Esophagus squamous epithelium (tissue), 4 donors: ENCODE measurements at regions not wholly inside any gene's neighbourhood (a gene's known extent, or its start where the extent isn't known, plus 50 kb on each side); places are given as distances from the start of the nearest gene placed in this dataset.

Experiments
- CTCF ChIP-seq, 6 experiments: fragments of 450-650 bp in 4 of 6; fragments of 200-600 bp in 2 of 6; sonication (generic) in 2 of 6; IDR thresholded peaks; one replicate each; pipeline ENCODE4 v1.5.1; 2016 to 2019; ENCODE audit warnings: antibody characterized with exemption in 6 of 6, mild to moderate bottlenecking in 4 of 6, moderate library complexity in 4 of 6
- POLR2A ChIP-seq, 4 donors: fragments of 450-650 bp; IDR thresholded peaks; one replicate each; pipeline ENCODE4 v1.6.1; 2017; ENCODE audit warnings: antibody characterized with exemption in 4 of 4, mild to moderate bottlenecking in 4 of 4, moderate library complexity in 3 of 4

DNA sequence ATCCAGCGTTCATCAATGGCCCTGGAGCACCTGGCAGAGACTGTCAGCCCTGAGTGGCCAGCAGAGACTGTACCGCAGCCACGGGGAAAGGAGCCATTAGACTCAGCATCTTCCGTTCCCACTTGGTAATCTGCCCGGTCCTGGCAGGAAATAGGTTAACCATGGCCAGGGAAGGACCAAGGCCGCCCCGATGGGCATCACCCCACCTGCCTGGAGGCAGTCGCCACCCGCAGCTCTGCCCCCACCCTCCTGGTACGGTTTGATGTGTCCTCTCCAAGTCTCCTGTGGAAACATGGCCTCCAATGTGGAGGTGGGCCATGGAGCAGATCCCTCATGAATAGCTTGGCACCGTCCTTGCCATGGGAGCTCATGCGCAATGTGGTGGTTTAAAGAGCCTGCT, 75.3 kb downstream of the RTP5 start:
- TF ChIP-seq CTCF (IDR thresholded peaks at IDR 0.05) (no peak), POLR2A (IDR thresholded peaks at IDR 0.05) (no peak)
